Fibroblast of lung (primary cell): ENCODE measurements at regions not wholly inside any gene's neighbourhood (a gene's known extent, or its start where the extent isn't known, plus 50 kb on each side); places are given as distances from the start of the nearest gene placed in this dataset.

ENCODE experiments used
- EZH2 ChIP-seq: IDR thresholded peaks from 2 replicates; pipeline ENCODE4 v1.5.1; 2012; ENCODE audit warnings: low read length, control low read depth, mild to moderate bottlenecking; ENCODE audit errors: missing control alignments
- TF ChIP-seq, protein P1 (sequence below), 2 donors: IDR thresholded peaks in 1 of 2; conservative IDR thresholded peaks in 1 of 2; 1 replicate in 1 of 2; 2 replicates in 1 of 2; pipeline ENCODE4 v1.5.1; 2011 to 2012; ENCODE audit warnings: low read length in 2 of 2, control low read depth in 1 of 2, inconsistent platforms in 1 of 2, low read depth in 1 of 2, mild to moderate bottlenecking in 1 of 2

- TF ChIP-seq, protein P1, sequence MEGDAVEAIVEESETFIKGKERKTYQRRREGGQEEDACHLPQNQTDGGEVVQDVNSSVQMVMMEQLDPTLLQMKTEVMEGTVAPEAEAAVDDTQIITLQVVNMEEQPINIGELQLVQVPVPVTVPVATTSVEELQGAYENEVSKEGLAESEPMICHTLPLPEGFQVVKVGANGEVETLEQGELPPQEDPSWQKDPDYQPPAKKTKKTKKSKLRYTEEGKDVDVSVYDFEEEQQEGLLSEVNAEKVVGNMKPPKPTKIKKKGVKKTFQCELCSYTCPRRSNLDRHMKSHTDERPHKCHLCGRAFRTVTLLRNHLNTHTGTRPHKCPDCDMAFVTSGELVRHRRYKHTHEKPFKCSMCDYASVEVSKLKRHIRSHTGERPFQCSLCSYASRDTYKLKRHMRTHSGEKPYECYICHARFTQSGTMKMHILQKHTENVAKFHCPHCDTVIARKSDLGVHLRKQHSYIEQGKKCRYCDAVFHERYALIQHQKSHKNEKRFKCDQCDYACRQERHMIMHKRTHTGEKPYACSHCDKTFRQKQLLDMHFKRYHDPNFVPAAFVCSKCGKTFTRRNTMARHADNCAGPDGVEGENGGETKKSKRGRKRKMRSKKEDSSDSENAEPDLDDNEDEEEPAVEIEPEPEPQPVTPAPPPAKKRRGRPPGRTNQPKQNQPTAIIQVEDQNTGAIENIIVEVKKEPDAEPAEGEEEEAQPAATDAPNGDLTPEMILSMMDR (conservative IDR thresholded peaks at IDR 0.05 in 1 of 2, IDR thresholded peaks at IDR 0.05 in 1 of 2; ENCODE audit: low read depth in 1 of 2, low read length in 2 of 2) = no peak
- TF ChIP-seq EZH2 = no peak
Measured at GRCh38 chr17:73706858-73707257, 62.6 kb upstream of the SDK2 start.
